HG03280 (cell line): ENCODE measurements at regions not wholly inside any gene's neighbourhood (a gene's known extent, or its start where the extent isn't known, plus 50 kb on each side); places are given as distances from the start of the nearest gene placed in this dataset.

Experiments used
- ATAC-seq: cut with Tn5 transposase; IDR thresholded peaks from one replicate; pipeline ENCODE4 v1.9.1; 2021; ENCODE audit warnings: mild to moderate bottlenecking, moderate library complexity; ENCODE audit not compliant: unreplicated experiment

DNA sequence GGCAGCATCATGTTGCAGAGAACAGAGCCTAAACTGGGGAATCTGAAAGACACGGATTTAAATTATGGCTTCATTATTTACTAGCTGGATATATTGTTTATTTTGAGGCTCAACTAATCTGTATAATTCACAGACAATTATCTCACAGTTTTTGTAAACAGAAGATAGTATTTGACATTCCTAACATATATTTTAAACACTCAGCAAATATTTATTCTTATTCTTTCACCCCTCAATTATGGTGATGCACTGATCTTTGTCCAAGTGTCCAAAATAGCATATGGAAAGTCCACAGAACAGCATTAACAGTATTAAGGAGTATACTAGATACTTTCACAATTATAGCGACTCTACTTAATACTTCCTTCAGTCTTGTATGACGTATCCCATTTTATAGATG, 257.0 kb downstream of the ADGRG6 start:
- no peak for ATAC-seq

DNA sequence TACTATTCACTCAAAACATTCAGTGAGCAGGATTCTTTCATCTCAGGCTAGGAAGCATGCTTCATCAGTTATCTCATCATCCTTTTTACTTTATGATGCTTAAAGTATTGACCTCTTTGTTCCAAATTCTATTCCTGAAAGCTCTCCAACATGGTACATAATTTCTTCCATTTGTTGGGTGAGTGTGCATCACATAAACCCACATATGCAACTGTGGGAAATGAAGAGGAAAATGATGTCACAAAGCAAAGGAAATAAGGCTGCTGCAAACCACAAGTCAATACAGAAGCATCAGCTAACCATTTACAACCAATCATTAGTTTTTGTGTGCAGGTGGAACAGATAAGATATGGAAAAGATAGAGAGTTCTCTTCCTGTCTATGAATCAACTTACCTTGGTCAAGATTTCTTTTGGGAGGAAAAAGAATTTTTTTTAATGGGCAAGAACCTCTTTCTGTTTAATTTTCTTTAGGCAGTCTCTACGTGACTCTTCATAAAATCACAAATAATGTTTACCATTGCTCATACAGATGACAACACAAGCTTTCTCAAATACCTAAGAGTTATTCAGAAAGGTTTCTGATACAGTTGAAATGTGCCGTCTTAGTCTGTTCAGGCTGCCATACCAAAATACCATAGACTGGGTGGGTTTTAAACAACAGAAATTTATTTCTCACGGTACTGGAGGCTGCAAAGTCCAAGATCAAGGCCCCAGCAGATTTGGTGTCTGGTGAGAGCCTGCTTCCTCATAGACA, 259.9 kb downstream of the ADGRG6 start:
- ATAC-seq, result no peak

GRCh38 chr6:142562865-142563264, 261.1 kb downstream of the ADGRG6 start:
- ATAC-seq, result no peak

- ATAC-seq, result peak; percentile 60
Measured at GRCh38 chr6:142566628-142567396, 265.0 kb downstream of the ADGRG6 start.

GRCh38 chr6:142567461-142567860, 265.7 kb downstream of the ADGRG6 start:
- no peak for ATAC-seq

DNA sequence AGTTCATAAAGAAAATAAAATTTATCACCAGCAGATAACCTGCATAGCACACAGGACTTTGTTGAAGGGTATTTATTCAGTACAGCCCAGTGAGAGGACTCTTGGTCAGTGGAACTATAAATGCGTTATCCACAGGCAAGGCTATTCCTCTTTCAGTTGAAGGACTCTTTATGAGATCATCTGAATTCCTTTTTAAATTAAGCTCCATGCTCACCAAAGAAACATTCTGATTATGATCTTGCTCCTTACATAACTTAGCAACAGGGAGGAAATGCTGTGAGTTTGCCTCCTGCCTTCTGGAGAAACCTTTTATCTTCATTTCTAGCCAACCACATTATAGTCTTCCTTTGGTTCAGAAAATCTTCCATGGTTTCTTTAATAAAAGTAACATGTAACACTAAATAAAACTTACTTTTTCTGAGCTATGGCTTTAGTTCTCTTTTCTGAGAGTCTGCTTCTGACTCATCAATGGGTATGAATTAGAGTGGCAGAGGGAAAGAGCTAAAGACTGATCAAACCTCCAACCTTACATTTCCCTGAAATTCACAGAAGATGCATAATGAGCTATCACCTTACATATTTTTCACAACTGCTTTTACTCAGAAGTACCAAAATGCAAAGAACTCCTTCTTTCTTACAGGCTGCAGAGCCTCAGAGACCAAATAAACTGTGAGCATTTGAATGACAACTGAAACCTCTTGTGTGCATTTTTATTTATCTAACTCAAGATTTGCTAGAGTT, 267.2 kb downstream of the ADGRG6 start:
- no peak for ATAC-seq

DNA sequence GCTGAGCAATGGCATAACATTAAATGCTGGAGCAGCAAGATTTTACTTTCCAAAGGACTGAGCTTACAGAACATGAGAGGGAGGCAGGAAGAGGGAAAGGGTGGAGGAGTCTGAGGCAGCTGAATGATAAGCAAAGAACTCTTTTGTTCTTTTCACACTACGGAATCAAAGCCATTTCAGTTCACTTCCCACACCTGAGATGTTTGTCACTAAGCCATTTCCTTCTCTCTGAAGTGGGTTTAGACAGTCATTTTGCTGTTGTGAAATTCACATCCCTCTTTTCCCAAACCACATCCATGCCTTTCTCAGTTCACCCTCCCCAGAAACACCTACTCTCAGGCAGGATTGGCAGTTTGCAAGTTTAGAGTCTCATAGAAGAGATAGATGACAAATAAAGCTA, 267.9 kb downstream of the ADGRG6 start:
- ATAC-seq, result no peak

DNA sequence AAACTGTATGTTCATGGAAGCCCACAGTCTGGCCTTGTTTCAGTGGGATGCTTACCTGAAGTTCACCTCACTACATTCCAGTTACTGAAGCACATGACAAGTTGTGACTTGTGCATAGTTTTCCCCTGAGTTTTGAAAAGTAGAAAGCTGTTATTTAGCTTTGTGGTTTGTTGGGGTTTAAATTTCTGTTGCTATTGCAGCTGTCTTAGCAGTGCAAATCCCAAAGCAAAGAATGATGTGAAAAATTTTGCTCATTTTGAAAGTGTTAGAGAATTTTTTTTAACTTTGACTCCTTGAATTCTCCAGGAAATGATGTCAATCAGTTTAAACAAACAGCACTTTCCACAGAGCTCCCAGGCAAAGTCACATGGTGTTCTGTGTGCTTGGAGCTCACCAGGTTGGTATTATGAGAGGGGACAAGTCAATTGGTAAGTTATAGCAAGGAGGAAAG, 268.4 kb downstream of the ADGRG6 start:
- no peak for ATAC-seq

- ATAC-seq, result no peak
Measured at GRCh38 chr6:142592876-142593275, 291.1 kb downstream of the ADGRG6 start.

DNA sequence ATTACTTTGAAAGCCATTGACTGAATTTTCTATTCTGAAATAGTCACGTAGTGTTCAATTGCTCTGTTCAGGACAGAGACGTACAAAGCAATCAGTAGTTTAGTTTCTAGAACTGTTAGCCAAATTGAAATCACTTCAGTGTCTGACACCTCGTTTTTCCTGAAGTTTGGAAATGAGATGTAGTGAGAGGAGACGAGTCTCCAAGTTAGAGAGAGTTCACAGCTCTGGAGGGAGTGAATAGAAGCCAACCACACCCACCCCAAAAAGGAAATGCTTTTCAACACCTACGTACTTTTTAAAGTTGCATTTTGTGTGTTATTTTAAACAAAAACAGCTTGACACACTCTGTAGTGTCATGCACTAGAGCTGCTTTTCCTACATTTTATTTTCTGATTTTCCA, 296.0 kb downstream of the ADGRG6 start:
- ATAC-seq, result no peak

GRCh38 chr6:142601427-142601826, 299.6 kb downstream of the ADGRG6 start:
- no peak for ATAC-seq

DNA sequence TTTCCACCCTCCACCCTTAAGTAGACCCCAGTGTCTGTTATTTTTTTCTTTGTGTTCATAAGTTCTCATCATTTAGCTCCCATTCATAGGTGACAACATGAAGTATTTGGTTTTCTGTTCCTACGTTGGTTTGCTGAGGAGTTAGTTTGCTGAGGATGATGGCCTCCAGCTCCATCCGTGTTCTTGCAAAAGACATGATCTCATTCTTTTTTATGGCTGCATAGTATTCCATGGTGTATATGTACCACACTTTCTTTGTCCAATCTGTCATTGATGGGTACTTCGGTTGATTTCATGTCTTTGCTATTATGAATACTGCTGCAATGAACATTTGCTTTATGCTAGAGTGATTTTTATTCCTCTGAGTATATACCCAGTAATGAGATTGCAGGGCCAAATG, 301.2 kb downstream of the ADGRG6 start:
- ATAC-seq, result no peak

- no peak for ATAC-seq
Measured at GRCh38 chr6:142605922-142606485, 304.2 kb downstream of the ADGRG6 start.

DNA sequence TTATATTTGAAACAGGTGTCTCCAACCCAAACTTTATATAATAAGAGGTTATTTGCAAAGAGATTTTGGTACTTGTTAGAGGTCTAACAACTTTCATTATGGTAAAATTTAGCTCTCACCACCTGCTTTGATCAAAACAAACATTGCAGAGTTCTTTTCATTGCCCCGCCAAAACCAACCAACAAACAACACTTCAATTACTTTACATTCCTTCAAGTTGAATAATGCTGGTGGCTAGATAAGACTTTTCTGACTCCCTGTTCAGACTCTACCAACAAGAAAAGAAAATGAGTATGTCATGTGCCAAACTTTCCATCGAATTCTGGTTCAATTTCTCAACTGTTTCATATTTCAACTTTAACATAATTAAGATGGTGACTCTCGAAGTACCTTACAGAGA, 311.1 kb downstream of the ADGRG6 start:
- ATAC-seq, result no peak

GRCh38 chr6:142613981-142614380, 312.2 kb downstream of the ADGRG6 start:
- no peak for ATAC-seq

GRCh38 chr6:142617158-142617557, 315.4 kb downstream of the ADGRG6 start:
- ATAC-seq, result no peak

DNA sequence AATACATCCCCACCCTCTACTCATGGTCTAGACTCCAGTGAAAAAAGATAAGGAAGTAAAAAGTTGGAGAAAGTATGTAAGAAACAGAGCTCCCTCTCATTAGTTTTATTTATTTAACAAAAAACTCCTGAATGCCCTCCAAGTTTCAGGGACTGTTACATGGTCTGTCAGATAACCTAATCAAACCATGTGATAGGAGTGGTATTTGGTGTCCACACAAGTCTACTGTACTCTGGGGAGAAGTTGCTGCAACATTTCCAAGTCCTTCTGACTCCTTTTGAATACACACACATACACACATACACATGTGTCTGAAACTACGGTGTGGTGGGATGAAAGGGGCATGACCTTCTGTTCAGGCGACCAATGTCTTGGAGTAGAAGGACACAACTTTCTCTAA, 320.0 kb downstream of the ADGRG6 start:
- ATAC-seq, result no peak

GRCh38 chr6:142624978-142625715, 319.8 kb downstream of the HIVEP2 start:
- ATAC-seq, result no peak

DNA sequence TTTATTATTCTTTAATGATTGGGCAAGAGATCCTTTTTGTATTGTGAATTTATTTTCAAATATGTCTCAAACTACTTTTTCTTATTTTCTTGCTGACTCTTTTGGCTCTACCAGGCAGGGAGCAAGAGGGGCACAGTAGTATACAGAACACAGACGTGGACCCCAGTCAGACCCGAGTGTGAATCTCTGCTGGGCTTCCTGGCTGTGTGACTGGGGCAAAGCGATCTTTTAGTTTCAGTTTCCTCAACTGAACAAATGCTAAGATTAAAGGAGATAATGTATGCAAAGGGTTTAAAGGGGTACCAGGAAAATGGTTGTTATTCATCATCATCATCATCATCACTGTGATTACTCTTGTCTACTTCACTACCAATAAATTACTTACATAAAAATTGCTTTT, 317.5 kb downstream of the HIVEP2 start:
- no peak for ATAC-seq

- no peak for ATAC-seq
Measured at GRCh38 chr6:142631517-142632385, 313.2 kb downstream of the HIVEP2 start.
